ENCODE measurements at regions not wholly inside any gene's neighbourhood (a gene's known extent, or its start where the extent isn't known, plus 50 kb on each side); places are given as distances from the start of the nearest gene placed in this dataset.

GRCh38 chr4:159010563-159011260 is 92.2 kb upstream of the RAPGEF2 start:
- Histone ChIP-seq H4K20me1 (ENCODE audit: control insufficient read depth, insufficient read depth, low read depth, low read length) (no peaks in the 10 kb centered on the region), H3K36me3 (ENCODE audit: control insufficient read depth, low read length) (no peaks in the 10 kb centered on the region), H3K4me3 (ENCODE audit: low read length) (no peak overlapping the region), H3K27me3 (ENCODE audit: control insufficient read depth, low read length) (no peaks in the 10 kb centered on the region), H3K9me2 (replicated peaks; ENCODE audit: control insufficient read depth, low read length) (no peaks in the 10 kb centered on the region), H3K4me1 (ENCODE audit: control insufficient read depth, low read length) (peaks cover 12% of the 10 kb centered on the region), H3F3A (ENCODE audit: control insufficient read depth, insufficient read depth) (no peaks in the 10 kb centered on the region), H3K4me2 (ENCODE audit: low read length) (peak overlapping the region; percentile 19), H3K9me3 (ENCODE audit: control insufficient read depth, insufficient read depth, low read length) (no peaks in the 10 kb centered on the region), H3K79me2 (ENCODE audit: control insufficient read depth, low read length) (no peaks in the 10 kb centered on the region), H3K27ac (ENCODE audit: low read depth, low read length) (no peak overlapping the region)
- TF ChIP-seq EZH2phosphoT487 (IDR thresholded peaks at IDR 0.05; ENCODE audit: borderline replicate concordance, low read length) (no peak), CTCF (IDR thresholded peaks at IDR 0.05; ENCODE audit: low read depth, low read length, poor library complexity, severe bottlenecking) (no peak)

- Histone ChIP-seq H3F3A (ENCODE audit: control insufficient read depth, insufficient read depth) (no peaks in the 10 kb centered on the region), H3K27ac (ENCODE audit: low read depth, low read length) (no peak overlapping the region), H3K4me3 (ENCODE audit: low read length) (no peak overlapping the region), H3K4me2 (ENCODE audit: low read length) (no peak overlapping the region), H3K4me1 (ENCODE audit: control insufficient read depth, low read length) (peaks cover 29% of the 10 kb centered on the region), H3K9me3 (ENCODE audit: control insufficient read depth, insufficient read depth, low read length) (no peaks in the 10 kb centered on the region), H3K79me2 (ENCODE audit: control insufficient read depth, low read length) (no peaks in the 10 kb centered on the region), H3K36me3 (ENCODE audit: control insufficient read depth, low read length) (no peaks in the 10 kb centered on the region), H3K27me3 (ENCODE audit: control insufficient read depth, low read length) (no peaks in the 10 kb centered on the region), H4K20me1 (ENCODE audit: control insufficient read depth, insufficient read depth, low read depth, low read length) (no peaks in the 10 kb centered on the region), H3K9me2 (replicated peaks; ENCODE audit: control insufficient read depth, low read length) (no peaks in the 10 kb centered on the region)
- TF ChIP-seq CTCF (IDR thresholded peaks at IDR 0.05; ENCODE audit: low read depth, low read length, poor library complexity, severe bottlenecking) (no peak), EZH2phosphoT487 (IDR thresholded peaks at IDR 0.05; ENCODE audit: borderline replicate concordance, low read length) (no peak)
Measured at GRCh38 chr4:159012381-159012780, 90.5 kb upstream of the RAPGEF2 start.

- H4K20me1 ChIP-seq (ENCODE audit: control insufficient read depth, insufficient read depth, low read depth, low read length) = no peaks in the 10 kb centered on the region
- no peaks in the 10 kb centered on the region for H3K9me2 ChIP-seq (replicated peaks; ENCODE audit: control insufficient read depth, low read length)
- H3K27ac ChIP-seq (ENCODE audit: low read depth, low read length) = no peak overlapping the region
- H3K79me2 ChIP-seq (ENCODE audit: control insufficient read depth, low read length) = no peaks in the 10 kb centered on the region
- H3K36me3 ChIP-seq (ENCODE audit: control insufficient read depth, low read length) = no peaks in the 10 kb centered on the region
- TF ChIP-seq CTCF (IDR thresholded peaks at IDR 0.05; ENCODE audit: low read depth, low read length, poor library complexity, severe bottlenecking) (no peak), EZH2phosphoT487 (IDR thresholded peaks at IDR 0.05; ENCODE audit: borderline replicate concordance, low read length) (no peak)
- H3K9me3 ChIP-seq (ENCODE audit: control insufficient read depth, insufficient read depth, low read length) = no peaks in the 10 kb centered on the region
- H3K4me3 ChIP-seq (ENCODE audit: low read length) = no peak overlapping the region
- no peaks in the 10 kb centered on the region for H3F3A ChIP-seq (ENCODE audit: control insufficient read depth, insufficient read depth)
- no peak overlapping the region for H3K4me2 ChIP-seq (ENCODE audit: low read length)
- peaks cover 41% of the 10 kb centered on the region for H3K4me1 ChIP-seq (ENCODE audit: control insufficient read depth, low read length)
- H3K27me3 ChIP-seq (ENCODE audit: control insufficient read depth, low read length) = no peaks in the 10 kb centered on the region
Measured at GRCh38 chr4:159013692-159014091, 89.2 kb upstream of the RAPGEF2 start.

Measured in DOHH2 (cell line).